Thoracic aorta (tissue), 2 donors: ENCODE measurements at regions not wholly inside any gene's neighbourhood (a gene's known extent, or its start where the extent isn't known, plus 50 kb on each side); places are given as distances from the start of the nearest gene placed in this dataset.

Experiments
- ATAC-seq: fragments of 150-250 bp; one replicate; pipeline ENCODE4 v1.8.0; 2017; ENCODE audit warnings: low read depth; ENCODE audit not compliant: insufficient number of reproducible peaks, low FRiP score
- DNase-seq: peaks from one replicate; pipeline ENCODE4 v3.0.0-alpha.2; 2020; ENCODE audit warnings: low spot score
- H3K27ac ChIP-seq, 2 donors: fragments of 200-600 bp; sonication (generic); 1 replicate in 1 of 2; 2 replicates in 1 of 2; pipeline ENCODE4 v1.5.1; 2016; ENCODE audit warnings: mild to moderate bottlenecking in 2 of 2, moderate library complexity in 2 of 2
- H3K27me3 ChIP-seq: fragments of 200-600 bp; sonication (generic); replicated peaks from 2 replicates; pipeline ENCODE4 v1.6.0; 2016; ENCODE audit warnings: mild to moderate bottlenecking; ENCODE audit not compliant: insufficient read depth
- H3K36me3 ChIP-seq: fragments of 200-600 bp; sonication (generic); one replicate; pipeline ENCODE4 v1.5.1; 2016
- H3K4me1 ChIP-seq, 2 donors: fragments of 200-600 bp; sonication (generic); 1 replicate in 1 of 2; 2 replicates in 1 of 2; pipeline versions ENCODE4 v1.5.1 to v1.6.0; 2016; ENCODE audit warnings: low read depth in 2 of 2, mild to moderate bottlenecking in 1 of 2; ENCODE audit not compliant: control insufficient read depth in 1 of 2
- H3K4me3 ChIP-seq: fragments of 200-600 bp; sonication (generic); 2 replicates; pipeline ENCODE4 v1.5.1; 2016; ENCODE audit warnings: mild to moderate bottlenecking
- H3K9me3 ChIP-seq: fragments of 200-600 bp; sonication (generic); 2 replicates; pipeline ENCODE4 v1.5.1; 2016
- TF ChIP-seq, protein P1 (sequence below): fragments of 200-600 bp; sonication (generic); IDR thresholded peaks from one replicate; pipeline ENCODE4 v1.5.1; 2019; ENCODE audit warnings: antibody characterized with exemption

DNA sequence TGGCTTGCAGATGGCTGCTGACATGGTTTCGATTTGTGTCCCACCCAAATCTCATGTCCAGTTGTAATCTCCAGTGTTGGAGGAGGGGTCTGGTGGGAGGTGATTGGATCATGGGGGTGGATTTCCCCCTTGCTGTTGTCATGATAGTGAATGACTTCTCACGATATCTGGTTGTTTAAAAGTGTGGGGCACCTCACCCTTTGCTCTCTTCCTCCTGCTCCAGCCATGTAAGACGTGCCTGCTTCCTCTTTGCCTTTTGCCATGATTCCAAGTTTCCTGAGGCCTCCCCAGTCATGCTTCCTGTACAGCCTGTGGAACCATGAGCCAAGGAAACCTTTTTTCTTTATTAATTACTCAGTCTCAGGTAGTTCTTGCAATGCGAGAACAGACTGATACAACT, 77.6 kb upstream of the FUCA2 start:
- Histone ChIP-seq H3K36me3 (no peaks in the 10 kb centered on the region), H3K9me3 (no peaks in the 10 kb centered on the region), H3K4me3 (no peak overlapping the region), H3K4me1 (peaks cover 0 to under 1% of the 10 kb centered on the region in 2 donors), H3K27me3 (no peaks in the 10 kb centered on the region), H3K27ac (no peak overlapping the region)
- ATAC-seq (no peak), DNase-seq (no peak)
- TF ChIP-seq, protein P1, sequence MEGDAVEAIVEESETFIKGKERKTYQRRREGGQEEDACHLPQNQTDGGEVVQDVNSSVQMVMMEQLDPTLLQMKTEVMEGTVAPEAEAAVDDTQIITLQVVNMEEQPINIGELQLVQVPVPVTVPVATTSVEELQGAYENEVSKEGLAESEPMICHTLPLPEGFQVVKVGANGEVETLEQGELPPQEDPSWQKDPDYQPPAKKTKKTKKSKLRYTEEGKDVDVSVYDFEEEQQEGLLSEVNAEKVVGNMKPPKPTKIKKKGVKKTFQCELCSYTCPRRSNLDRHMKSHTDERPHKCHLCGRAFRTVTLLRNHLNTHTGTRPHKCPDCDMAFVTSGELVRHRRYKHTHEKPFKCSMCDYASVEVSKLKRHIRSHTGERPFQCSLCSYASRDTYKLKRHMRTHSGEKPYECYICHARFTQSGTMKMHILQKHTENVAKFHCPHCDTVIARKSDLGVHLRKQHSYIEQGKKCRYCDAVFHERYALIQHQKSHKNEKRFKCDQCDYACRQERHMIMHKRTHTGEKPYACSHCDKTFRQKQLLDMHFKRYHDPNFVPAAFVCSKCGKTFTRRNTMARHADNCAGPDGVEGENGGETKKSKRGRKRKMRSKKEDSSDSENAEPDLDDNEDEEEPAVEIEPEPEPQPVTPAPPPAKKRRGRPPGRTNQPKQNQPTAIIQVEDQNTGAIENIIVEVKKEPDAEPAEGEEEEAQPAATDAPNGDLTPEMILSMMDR = no peak

DNA sequence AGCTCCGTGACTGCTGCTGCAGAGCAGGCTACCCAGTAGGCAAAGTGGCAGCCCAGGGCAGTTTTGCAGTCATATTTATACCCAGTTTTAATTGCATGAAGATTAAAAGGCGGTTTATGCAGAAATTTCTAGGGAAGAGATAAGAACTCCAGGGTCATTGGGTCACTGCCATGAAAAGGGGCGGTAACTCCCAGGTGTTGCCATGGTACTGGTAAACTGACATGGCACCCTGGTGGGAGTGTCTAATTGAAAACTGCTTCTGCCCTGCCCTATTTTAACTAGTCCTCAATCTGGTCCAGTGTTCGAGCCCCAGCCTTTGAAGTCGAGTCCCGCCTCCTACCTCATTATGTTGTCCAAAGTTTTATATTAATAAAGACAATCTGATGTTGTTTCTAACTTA, 75.0 kb upstream of the FUCA2 start:
- Histone ChIP-seq H3K27me3 (no peaks in the 10 kb centered on the region), H3K27ac (no peak overlapping the region), H3K36me3 (no peaks in the 10 kb centered on the region), H3K9me3 (no peaks in the 10 kb centered on the region), H3K4me3 (no peak overlapping the region), H3K4me1 (peaks cover 6 to 7% of the 10 kb centered on the region in 2 donors)
- DNase-seq (no peak), ATAC-seq (no peak)
- TF ChIP-seq, protein P1 = no peak

DNA sequence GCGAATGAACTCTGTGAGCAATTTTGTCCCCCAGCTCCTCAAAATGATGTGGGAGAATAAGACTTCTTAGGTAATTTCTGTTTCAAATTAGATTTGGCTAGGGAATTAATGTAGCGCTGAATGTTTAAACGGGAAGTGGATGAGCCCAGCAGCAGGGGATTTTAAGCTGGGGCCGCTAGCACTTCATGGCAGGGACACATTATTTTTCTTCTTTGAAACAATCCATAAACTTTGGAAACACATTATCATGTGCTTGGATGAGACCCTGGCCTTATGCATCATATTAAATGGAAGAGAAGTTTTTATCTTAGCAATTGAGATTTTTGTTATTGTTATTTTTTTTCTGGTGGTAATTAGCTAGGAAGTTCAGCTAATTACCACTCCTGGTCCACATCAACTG, 74.2 kb upstream of the FUCA2 start:
- no peak for DNase-seq
- no peaks in the 10 kb centered on the region for H3K27me3 ChIP-seq
- H3K9me3 ChIP-seq = no peaks in the 10 kb centered on the region
- H3K36me3 ChIP-seq = no peaks in the 10 kb centered on the region
- no peak for ATAC-seq
- no peak overlapping the region for H3K4me3 ChIP-seq
- TF ChIP-seq, protein P1 = no peak
- peaks cover 6 to 8% of the 10 kb centered on the region in 2 donors for H3K4me1 ChIP-seq
- H3K27ac ChIP-seq = no peak overlapping the region

DNA sequence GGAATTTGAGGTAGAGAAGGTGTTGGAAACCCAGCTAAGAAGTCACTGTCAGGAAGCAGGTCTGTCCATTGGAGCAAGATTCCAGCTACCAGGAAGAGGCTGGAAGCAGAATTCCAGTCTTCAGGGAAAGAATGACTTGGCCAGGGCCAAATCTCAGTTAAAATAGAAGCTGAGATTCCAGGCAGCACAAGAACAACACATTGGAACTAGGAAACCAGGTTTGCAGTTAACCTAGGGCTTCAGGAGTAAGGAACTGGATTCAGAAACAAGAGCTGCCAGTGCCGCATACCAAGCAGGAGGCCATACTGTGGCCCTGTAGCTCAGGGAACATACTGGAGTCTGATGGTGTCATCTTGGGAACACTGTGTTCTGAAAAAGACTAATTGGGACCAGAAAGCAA, 73.7 kb upstream of the FUCA2 start:
- Histone ChIP-seq H3K4me1 (peaks cover 6 to 11% of the 10 kb centered on the region in 2 donors), H3K27ac (no peak overlapping the region), H3K9me3 (no peaks in the 10 kb centered on the region), H3K4me3 (no peak overlapping the region), H3K27me3 (no peaks in the 10 kb centered on the region), H3K36me3 (no peaks in the 10 kb centered on the region)
- TF ChIP-seq, protein P1 = no peak
- no peak for ATAC-seq
- DNase-seq = no peak

DNA sequence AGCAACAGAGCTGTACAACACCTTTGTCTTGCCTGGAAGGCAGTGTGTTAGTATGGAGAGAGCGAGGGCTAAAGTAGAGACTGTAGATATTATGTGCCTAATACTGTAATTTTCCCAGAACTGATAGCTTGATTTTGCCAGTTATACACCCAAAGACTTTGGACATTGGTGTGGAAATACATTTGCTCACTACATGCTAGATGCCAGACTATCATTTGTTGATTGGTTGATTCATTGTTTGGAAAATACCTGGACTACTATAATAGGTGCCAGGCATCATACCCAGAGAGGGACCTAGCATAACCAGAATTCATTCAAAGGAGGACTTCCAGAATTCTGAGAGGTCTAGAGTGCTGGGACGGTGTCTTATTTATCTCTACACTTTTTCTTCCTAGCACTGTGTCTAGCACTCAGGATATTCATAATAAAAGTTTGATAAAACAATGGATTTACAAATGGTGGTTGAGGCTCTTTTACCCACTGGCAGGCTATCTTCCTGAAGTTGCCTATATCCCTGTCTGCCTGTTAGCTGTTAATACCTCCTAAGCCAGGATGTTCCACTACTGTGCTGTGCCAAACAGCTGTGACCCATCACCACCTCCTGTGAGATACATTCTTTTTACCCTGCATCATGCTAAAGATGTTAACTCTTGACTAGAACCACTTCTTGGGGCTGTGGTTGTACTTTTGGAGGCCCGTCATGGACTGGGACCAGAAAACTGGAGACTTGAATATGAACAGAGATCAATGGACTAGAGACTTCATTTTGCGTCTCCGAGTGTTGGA, 72.2 kb upstream of the FUCA2 start:
- Histone ChIP-seq H3K27me3 (no peaks in the 10 kb centered on the region), H3K4me1 (peaks cover 9 to 26% of the 10 kb centered on the region in 2 donors), H3K36me3 (no peaks in the 10 kb centered on the region), H3K27ac (no peak overlapping the region), H3K9me3 (no peaks in the 10 kb centered on the region), H3K4me3 (no peak overlapping the region)
- DNase-seq = no peak
- no peak for ATAC-seq
- TF ChIP-seq, protein P1 = no peak
